GM23248 (cell line): ENCODE measurements at regions not wholly inside any gene's neighbourhood (a gene's known extent, or its start where the extent isn't known, plus 50 kb on each side); places are given as distances from the start of the nearest gene placed in this dataset.

Experiments
- DNase-seq: peaks from one replicate; pipeline ENCODE4 v3.0.0-alpha.2; 2015
- H2AFZ ChIP-seq: fragments of 200-600 bp; sonication (generic); 2 replicates; pipeline ENCODE4 v1.6.1; 2016; ENCODE audit warnings: antibody characterized with exemption
- H3F3A ChIP-seq: fragments of 200-600 bp; sonication (generic); 2 replicates; pipeline ENCODE4 v1.6.1; 2016; ENCODE audit warnings: mild to moderate bottlenecking, antibody characterized with exemption, mixed run types; ENCODE audit not compliant: insufficient read depth
- H3K27ac ChIP-seq: fragments of 200-600 bp; sonication (generic); 2 replicates; pipeline ENCODE4 v1.5.1; 2016; ENCODE audit warnings: mild to moderate bottlenecking
- H3K27me3 ChIP-seq: fragments of 200-600 bp; sonication (generic); replicated peaks from 2 replicates; pipeline ENCODE4 v1.6.1; 2016; ENCODE audit warnings: mild to moderate bottlenecking; ENCODE audit not compliant: insufficient read depth
- H3K36me3 ChIP-seq: fragments of 200-600 bp; sonication (generic); 2 replicates; pipeline ENCODE4 v1.6.1; 2016; ENCODE audit warnings: low read depth, mild to moderate bottlenecking
- H3K4me1 ChIP-seq: fragments of 200-600 bp; sonication (generic); 2 replicates; pipeline ENCODE4 v1.6.1; 2016; ENCODE audit warnings: mild to moderate bottlenecking; ENCODE audit not compliant: insufficient read depth
- H3K4me2 ChIP-seq: fragments of 200-600 bp; sonication (generic); one replicate; pipeline ENCODE4 v1.6.1; 2016; ENCODE audit warnings: mild to moderate bottlenecking; ENCODE audit not compliant: unreplicated experiment
- H3K4me3 ChIP-seq: fragments of 200-600 bp; sonication (generic); 2 replicates; pipeline ENCODE4 v1.5.1; 2016; ENCODE audit warnings: mild to moderate bottlenecking
- H3K79me2 ChIP-seq: fragments of 200-600 bp; sonication (generic); 2 replicates; pipeline ENCODE4 v1.6.1; 2016; ENCODE audit warnings: mild to moderate bottlenecking; ENCODE audit not compliant: insufficient read depth
- H3K9ac ChIP-seq: fragments of 200-600 bp; sonication (generic); 2 replicates; pipeline ENCODE4 v1.6.1; 2016; ENCODE audit warnings: mild to moderate bottlenecking
- H3K9me2 ChIP-seq: fragments of 200-600 bp; sonication (generic); 2 replicates; pipeline ENCODE4 v1.6.1; 2016; ENCODE audit warnings: mixed run types, mild to moderate bottlenecking, moderate library complexity; ENCODE audit not compliant: insufficient read depth
- H3K9me3 ChIP-seq: fragments of 200-600 bp; sonication (generic); one replicate; pipeline ENCODE4 v1.6.1; 2017; ENCODE audit warnings: low read depth
- H4K20me1 ChIP-seq: fragments of 200-600 bp; sonication (generic); 2 replicates; pipeline ENCODE4 v1.6.0; 2016; ENCODE audit not compliant: insufficient read depth
- EZH2 ChIP-seq: fragments of 200-600 bp; sonication (generic); IDR thresholded peaks from 2 replicates; pipeline ENCODE4 v1.6.1; 2018; ENCODE audit warnings: antibody characterized with exemption, mild to moderate bottlenecking; ENCODE audit not compliant: insufficient read depth, poor library complexity, severe bottlenecking
- EZH2phosphoT487 ChIP-seq: fragments of 200-600 bp; sonication (generic); IDR thresholded peaks from 2 replicates; pipeline ENCODE4 v1.6.1; 2018; ENCODE audit warnings: antibody characterized with exemption, moderate library complexity, mild to moderate bottlenecking, low read depth; ENCODE audit not compliant: insufficient read depth
- WGBS, 2 experiments: methylation state at CpG; one replicate each; pipeline ENCODE4 v1.1.6; 2015 to 2017; ENCODE audit warnings: low lambda C conversion rate in 2 of 2, low coverage in 1 of 2; ENCODE audit errors: missing lambda C conversion rate in 2 of 2; 5-methylcytosine and 5-hydroxymethylcytosine counted together
- in situ Hi-C: fragments of 300-500 bp; cut with MboI; formaldehyde crosslinking; loops from 2 replicates; pipeline ENCODE4 v1.15.0; 2020

GRCh38 chr6:56708810-56709597 lies 66.3 kb upstream of the DST start:
- H4K20me1 ChIP-seq = no peaks in the 10 kb centered on the region
- H3K9me3 ChIP-seq = no peaks in the 10 kb centered on the region
- peak overlapping the region; percentile 70 for H3K27ac ChIP-seq
- no peak overlapping the region for H2AFZ ChIP-seq
- H3F3A ChIP-seq = peaks cover 56% of the 10 kb centered on the region
- TF ChIP-seq EZH2 (no peak), EZH2phosphoT487 (no peak)
- peaks cover 1% of the 10 kb centered on the region; the same call in 1 of the 2 replicates for H3K36me3 ChIP-seq
- peaks cover 52% of the 10 kb centered on the region for H3K4me1 ChIP-seq
- H3K4me3 ChIP-seq = peak overlapping the region; percentile 63
- no peaks in the 10 kb centered on the region for H3K27me3 ChIP-seq
- H3K9me2 ChIP-seq = no peaks in the 10 kb centered on the region
- in situ Hi-C loops = loop anchor here (25.0 kb wide), 1 partner anchor 128 kb away; no protein-coding TSS in a partner anchor
- peak overlapping the region; percentile 89 for H3K4me2 ChIP-seq
- 4 to 5% methylated on average over 4 of the region's 4 CpGs for WGBS, 2 experiments
- H3K79me2 ChIP-seq = peaks cover 96% of the 10 kb centered on the region
- peak; percentile 86 for DNase-seq
- peak overlapping the region; percentile 63 for H3K9ac ChIP-seq

GRCh38 chr6:56706981-56707726 lies 64.5 kb upstream of the DST start:
- peaks cover 96% of the 10 kb centered on the region for H3K79me2 ChIP-seq
- no peak for DNase-seq
- H3F3A ChIP-seq = peaks cover 51% of the 10 kb centered on the region
- H3K4me2 ChIP-seq = no peak overlapping the region
- H3K4me3 ChIP-seq = no peak overlapping the region
- no peak overlapping the region for H3K9ac ChIP-seq
- peaks cover 18% of the 10 kb centered on the region for H3K36me3 ChIP-seq
- H3K27ac ChIP-seq = peak overlapping the region; percentile 70
- WGBS, 2 experiments = 98 to 99% methylated on average over 5 of the region's 5 CpGs
- in situ Hi-C loops = loop anchor here (25.0 kb wide), 1 partner anchor 130 kb away; no protein-coding TSS in a partner anchor
- no peak overlapping the region for H2AFZ ChIP-seq
- H3K9me2 ChIP-seq = no peaks in the 10 kb centered on the region
- no peaks in the 10 kb centered on the region for H3K9me3 ChIP-seq
- no peak for TF ChIP-seq EZH2phosphoT487
- H4K20me1 ChIP-seq = no peaks in the 10 kb centered on the region
- no peaks in the 10 kb centered on the region for H3K27me3 ChIP-seq
- peaks cover 34% of the 10 kb centered on the region for H3K4me1 ChIP-seq

GRCh38 chr6:56699066-56699654 lies 56.5 kb upstream of the DST start:
- H3K9me3 ChIP-seq = no peaks in the 10 kb centered on the region
- no peaks in the 10 kb centered on the region for H3K9me2 ChIP-seq
- TF ChIP-seq EZH2phosphoT487 (no peak), EZH2 (no peak)
- no peak overlapping the region for H3K27ac ChIP-seq
- peaks cover 100% of the 10 kb centered on the region for H3K79me2 ChIP-seq
- peak; percentile 65 for DNase-seq
- H3F3A ChIP-seq = peaks cover 60% of the 10 kb centered on the region
- H3K4me1 ChIP-seq = peaks cover 29% of the 10 kb centered on the region
- WGBS, 2 experiments = 0% methylated on average over 1 of the region's 1 CpG
- in situ Hi-C loops = loop anchor here (5.0 kb wide), 1 partner anchor 57 kb away; the partner anchor contains the start of gene DST
- H3K36me3 ChIP-seq = peaks cover 40% of the 10 kb centered on the region
- H4K20me1 ChIP-seq = no peaks in the 10 kb centered on the region
- H3K9ac ChIP-seq = no peak overlapping the region
- no peak overlapping the region for H2AFZ ChIP-seq
- H3K27me3 ChIP-seq = no peaks in the 10 kb centered on the region
- H3K4me2 ChIP-seq = no peak overlapping the region
- no peak overlapping the region for H3K4me3 ChIP-seq

- Histone ChIP-seq H3K36me3 (peaks cover 13% of the 10 kb centered on the region; the same call in 1 of the 2 replicates), H3K9me2 (no peaks in the 10 kb centered on the region), H3K4me2 (peak overlapping the region; percentile 27), H3K4me3 (no peak overlapping the region), H3F3A (peaks cover 82% of the 10 kb centered on the region), H3K9ac (0 out of 2 replicates have a peak overlapping the region, but pooled peaks have one; percentile 13), H3K9me3 (no peaks in the 10 kb centered on the region), H3K4me1 (peaks cover 51% of the 10 kb centered on the region), H3K27me3 (no peaks in the 10 kb centered on the region), H4K20me1 (no peaks in the 10 kb centered on the region), H3K79me2 (peaks cover 83% of the 10 kb centered on the region), H3K27ac (peak overlapping the region; percentile 19; the same call in 1 of the 2 replicates), H2AFZ (no peak overlapping the region)
- DNase-seq = peak; percentile 49
- no peak for TF ChIP-seq EZH2
- no peak for TF ChIP-seq EZH2phosphoT487
- in situ Hi-C loops = loop anchor here (5.0 kb wide), 1 partner anchor 53 kb away; the partner anchor contains the start of gene DST
Observed at GRCh38 chr6:56695702-56696101, 53.0 kb upstream of the DST start.
